CD4-positive, CD25-positive, alpha-beta regulatory T cell (primary cell): ENCODE measurements at regions not wholly inside any gene's neighbourhood (a gene's known extent, or its start where the extent isn't known, plus 50 kb on each side); places are given as distances from the start of the nearest gene placed in this dataset.

Source experiments
- ATAC-seq, 2 donors: fragments of 150-1000 bp; cut with Tn5 transposase; one replicate each; pipeline ENCODE4 v1.10.0; 2021; ENCODE audit warnings: low read depth in 2 of 2, moderate number of reproducible peaks in 2 of 2, moderate library complexity in 1 of 2
- DNase-seq, 3 donors: peaks; one replicate each; pipeline versions ENCODE4 v3.0.0 to v3.0.0-alpha.2; 2012 to 2022; ENCODE audit warnings: mixed read lengths in 1 of 3
- H3K27ac ChIP-seq: one replicate; pipeline ENCODE4 v1.7.0; 2013; ENCODE audit warnings: mild to moderate bottlenecking, low read length; ENCODE audit not compliant: insufficient read depth, poor library complexity, severe bottlenecking
- H3K27me3 ChIP-seq: one replicate; pipeline ENCODE4 v1.7.0; 2013; ENCODE audit warnings: low read length; ENCODE audit not compliant: control insufficient read depth, insufficient read depth
- H3K36me3 ChIP-seq: one replicate; pipeline ENCODE4 v1.7.0; 2013; ENCODE audit warnings: mild to moderate bottlenecking, low read length, moderate library complexity; ENCODE audit not compliant: control insufficient read depth, insufficient read depth
- H3K4me1 ChIP-seq: 2 replicates; pipeline ENCODE4 v1.7.0; 2013; ENCODE audit warnings: mild to moderate bottlenecking, low read length; ENCODE audit not compliant: insufficient read depth, control insufficient read depth, poor library complexity, severe bottlenecking
- H3K4me3 ChIP-seq: one replicate; pipeline ENCODE4 v1.7.0; 2013; ENCODE audit warnings: low read depth, mild to moderate bottlenecking, low read length, moderate library complexity
- H3K9me3 ChIP-seq, 2 experiments: 1 replicate in 1 of 2; 2 replicates in 1 of 2; pipeline ENCODE4 v1.7.0; 2013; ENCODE audit warnings: low read length in 2 of 2, mild to moderate bottlenecking in 1 of 2, moderate library complexity in 1 of 2; ENCODE audit not compliant: control insufficient read depth in 2 of 2
- H3K27ac Mint-ChIP-seq, 3 donors: one replicate each; pipeline ENCODE4 v1.8.0; 2020 to 2022; ENCODE audit warnings: mild to moderate bottlenecking in 3 of 3, mixed read lengths in 3 of 3, moderate library complexity in 2 of 3
- H3K27me3 Mint-ChIP-seq: one replicate; pipeline ENCODE4 v1.8.0; 2022; ENCODE audit warnings: mild to moderate bottlenecking, mixed read lengths
- H3K36me3 Mint-ChIP-seq: one replicate; pipeline ENCODE4 v1.8.0; 2020; ENCODE audit warnings: mixed read lengths
- H3K4me1 Mint-ChIP-seq, 4 donors: one replicate each; pipeline ENCODE4 v1.8.0; 2020 to 2022; ENCODE audit warnings: mixed read lengths in 4 of 4, mild to moderate bottlenecking in 1 of 4
- H3K4me3 Mint-ChIP-seq, 4 donors: one replicate each; pipeline ENCODE4 v1.8.0; 2020 to 2022; ENCODE audit warnings: mild to moderate bottlenecking in 4 of 4, mixed read lengths in 4 of 4, moderate library complexity in 3 of 4
- H3K9me3 Mint-ChIP-seq, 7 donors: one replicate each; pipeline ENCODE4 v1.8.0; 2020 to 2022; ENCODE audit warnings: mixed read lengths in 7 of 7, mild to moderate bottlenecking in 3 of 7, moderate library complexity in 2 of 7

DNA sequence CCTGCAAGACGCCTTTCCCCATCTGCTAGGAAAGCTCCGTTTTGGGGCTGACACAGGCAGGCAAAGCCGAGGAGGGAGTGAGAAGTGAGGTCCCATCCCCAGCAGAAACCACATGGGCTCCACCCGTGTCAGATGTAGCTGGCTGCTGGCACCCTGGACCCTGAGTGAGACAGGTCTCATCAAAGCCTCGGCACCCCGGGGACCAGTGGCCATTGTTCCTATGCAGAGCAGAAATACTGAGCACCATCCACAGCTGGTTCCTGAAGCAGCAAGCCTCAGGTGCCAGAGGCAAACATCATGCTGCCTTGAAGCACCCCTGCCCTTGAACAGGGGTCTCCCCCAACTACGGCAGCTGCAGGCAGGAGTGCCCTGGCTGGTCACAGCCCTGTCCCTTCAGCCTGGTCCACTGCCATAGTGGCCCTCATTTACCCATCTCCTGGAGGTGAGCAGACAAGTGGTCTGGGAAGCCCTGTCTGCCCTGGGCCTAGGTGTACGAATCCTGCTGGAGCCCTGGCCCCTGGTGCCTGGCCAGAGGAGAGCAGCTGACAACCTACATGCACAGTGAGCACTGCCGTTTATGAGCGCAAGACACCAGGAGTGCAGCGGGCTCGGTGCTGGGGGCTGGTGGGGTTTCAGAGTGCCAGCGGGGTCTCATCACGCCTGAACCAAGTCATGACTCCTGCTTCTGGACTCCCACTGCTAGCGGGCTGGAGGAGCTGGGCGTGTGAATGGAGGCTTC lies 289.8 kb upstream of the RTL1 start:
- no peak for DNase-seq
- no peak overlapping the region for H3K27ac ChIP-seq
- no peak overlapping the region for H3K4me3 ChIP-seq
- H3K4me1 ChIP-seq, result no peaks in the 10 kb centered on the region
- Mint-ChIP-seq H3K4me1 (no peaks in the 10 kb centered on the region), H3K36me3 (no peaks in the 10 kb centered on the region), H3K4me3 (no peak overlapping the region), H3K9me3 (peaks cover 0 to 2% (median 0%) of the 10 kb centered on the region in 7 donors), H3K27ac (no peak overlapping the region), H3K27me3 (peaks cover 4% of the 10 kb centered on the region)
- H3K36me3 ChIP-seq, result no peaks in the 10 kb centered on the region
- H3K9me3 ChIP-seq, result no peaks in the 10 kb centered on the region
- ATAC-seq, result no peak
- H3K27me3 ChIP-seq, result no peaks in the 10 kb centered on the region

DNA sequence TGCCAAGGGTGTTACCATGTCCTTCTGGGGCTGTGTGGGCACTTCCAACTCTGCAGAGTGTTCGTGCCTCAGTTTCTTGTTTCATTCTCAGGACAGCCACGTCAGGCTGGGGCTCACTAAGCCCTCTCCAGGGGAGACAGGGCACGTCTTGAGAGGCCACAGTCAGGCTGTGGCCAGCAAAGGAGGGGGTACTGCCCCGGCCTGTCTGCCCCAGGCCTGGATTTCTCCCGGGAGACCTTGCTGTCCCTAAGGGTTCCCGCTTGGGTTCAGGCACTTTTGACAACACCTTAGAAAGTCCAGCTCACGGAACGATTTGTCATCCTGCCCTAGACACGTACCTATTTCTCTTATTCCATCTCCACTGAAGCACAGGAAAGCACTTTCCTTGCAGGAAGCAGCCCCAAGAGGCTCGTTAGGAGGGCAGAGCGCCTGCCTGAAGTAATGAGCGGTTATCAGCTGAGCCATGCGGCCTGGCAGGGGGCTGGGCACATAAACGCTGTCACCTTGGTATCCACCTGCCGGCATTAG lies 290.4 kb upstream of the RTL1 start:
- Mint-ChIP-seq H3K36me3 (no peaks in the 10 kb centered on the region), H3K27ac (no peak overlapping the region), H3K27me3 (peaks cover 4% of the 10 kb centered on the region), H3K4me3 (no peak overlapping the region), H3K9me3 (peaks cover 0 to 2% (median 0%) of the 10 kb centered on the region in 7 donors), H3K4me1 (no peaks in the 10 kb centered on the region)
- no peak for ATAC-seq
- Histone ChIP-seq H3K9me3 (no peaks in the 10 kb centered on the region), H3K36me3 (no peaks in the 10 kb centered on the region), H3K4me3 (no peak overlapping the region), H3K27me3 (no peaks in the 10 kb centered on the region), H3K4me1 (no peaks in the 10 kb centered on the region), H3K27ac (no peak overlapping the region)
- no peak for DNase-seq

DNA sequence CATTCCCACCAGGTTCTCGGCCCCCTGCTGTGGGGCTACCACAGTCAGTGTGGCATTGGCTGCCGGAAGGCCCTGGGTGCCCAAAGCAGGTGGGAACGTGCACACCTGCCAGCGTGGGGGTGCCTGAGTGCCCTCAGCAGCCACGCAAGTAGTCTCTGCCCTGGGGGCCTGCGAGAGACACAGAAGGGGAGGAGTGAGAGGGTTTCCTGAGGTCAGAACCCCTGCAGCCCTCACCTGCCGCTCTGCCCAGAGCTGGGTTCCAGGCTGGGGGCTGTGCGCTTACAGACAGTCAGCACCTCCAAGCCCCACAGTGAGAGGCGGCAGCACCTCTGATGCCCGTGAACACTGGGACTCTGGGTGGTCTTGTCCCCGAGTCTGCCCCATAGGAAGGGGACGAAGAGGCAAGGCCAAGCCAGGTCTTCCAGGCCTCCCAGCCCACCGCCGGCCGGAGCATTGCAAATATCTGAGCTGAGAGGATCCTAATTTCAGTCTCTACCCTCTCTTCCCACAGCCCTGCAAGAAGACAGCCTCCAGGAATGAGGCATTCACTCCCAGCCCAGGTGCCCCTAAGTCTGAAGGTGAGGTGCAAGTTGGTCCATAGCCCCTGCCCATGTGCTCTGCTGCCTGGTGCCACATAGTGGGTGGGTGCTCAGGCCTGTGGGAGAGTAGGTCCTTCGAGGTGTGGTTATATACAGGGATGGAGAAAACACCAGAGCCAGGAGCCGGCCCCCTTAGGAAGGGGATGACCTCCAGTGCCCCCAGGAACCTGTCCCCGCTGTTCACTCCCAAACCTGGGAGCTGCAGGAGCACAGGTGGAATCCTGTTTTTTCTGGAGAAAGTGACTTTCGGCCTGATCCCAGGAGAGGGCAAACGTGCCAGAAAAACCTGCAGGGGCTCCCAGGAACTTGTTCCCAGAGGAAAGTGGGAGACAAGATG lies 291.1 kb upstream of the RTL1 start:
- peaks cover 4% of the 10 kb centered on the region for H3K27me3 Mint-ChIP-seq
- Histone ChIP-seq H3K4me1 (no peaks in the 10 kb centered on the region), H3K4me3 (no peak overlapping the region), H3K27me3 (no peaks in the 10 kb centered on the region), H3K36me3 (no peaks in the 10 kb centered on the region), H3K9me3 (no peaks in the 10 kb centered on the region), H3K27ac (no peak overlapping the region)
- ATAC-seq (no peak), DNase-seq (no peak)
- no peak overlapping the region for H3K27ac Mint-ChIP-seq
- H3K4me3 Mint-ChIP-seq, result no peak overlapping the region
- H3K9me3 Mint-ChIP-seq, result peaks cover 0 to 2% (median 0%) of the 10 kb centered on the region in 7 donors
- H3K36me3 Mint-ChIP-seq, result no peaks in the 10 kb centered on the region
- no peaks in the 10 kb centered on the region for H3K4me1 Mint-ChIP-seq

DNA sequence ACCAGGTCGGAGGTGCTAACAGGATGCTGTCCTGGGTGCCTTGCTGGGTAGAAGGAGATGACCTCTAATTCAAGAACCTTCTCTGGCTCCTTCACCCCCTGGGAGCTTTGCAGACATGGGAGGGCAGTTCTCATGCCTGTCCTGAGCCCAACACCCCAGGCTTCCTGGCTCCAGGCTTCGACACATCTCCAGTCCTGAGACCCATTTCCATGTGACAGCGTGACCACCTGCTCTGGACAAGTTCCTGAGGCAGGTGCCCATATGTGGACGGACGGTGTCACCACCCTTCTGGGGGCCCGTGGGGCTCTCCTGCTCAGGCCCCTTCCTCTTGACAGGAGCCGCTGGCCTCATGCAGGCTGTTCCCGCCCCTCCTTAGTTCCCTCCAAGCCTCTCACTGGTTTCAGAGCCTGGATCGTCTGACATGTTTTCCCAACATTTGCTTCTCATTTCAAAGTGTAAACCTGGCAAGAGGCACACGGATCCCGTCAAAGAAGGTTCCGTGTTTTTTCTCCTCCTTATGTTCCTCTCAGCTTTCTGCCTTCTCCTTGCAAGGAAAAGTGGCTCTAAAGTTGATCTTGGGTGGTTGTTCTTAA lies 291.9 kb upstream of the RTL1 start:
- Mint-ChIP-seq H3K4me1 (no peaks in the 10 kb centered on the region), H3K27ac (peak overlapping the region in 1 of 3 donors; percentile 8), H3K4me3 (no peak overlapping the region), H3K9me3 (peaks cover 0 to 2% (median 0%) of the 10 kb centered on the region in 7 donors), H3K27me3 (peaks cover 4% of the 10 kb centered on the region), H3K36me3 (no peaks in the 10 kb centered on the region)
- H3K4me1 ChIP-seq, result no peaks in the 10 kb centered on the region
- no peak overlapping the region for H3K27ac ChIP-seq
- DNase-seq (no peak), ATAC-seq (no peak)
- H3K9me3 ChIP-seq, result no peaks in the 10 kb centered on the region
- H3K27me3 ChIP-seq, result no peaks in the 10 kb centered on the region
- H3K4me3 ChIP-seq, result no peak overlapping the region
- H3K36me3 ChIP-seq, result no peaks in the 10 kb centered on the region

DNA sequence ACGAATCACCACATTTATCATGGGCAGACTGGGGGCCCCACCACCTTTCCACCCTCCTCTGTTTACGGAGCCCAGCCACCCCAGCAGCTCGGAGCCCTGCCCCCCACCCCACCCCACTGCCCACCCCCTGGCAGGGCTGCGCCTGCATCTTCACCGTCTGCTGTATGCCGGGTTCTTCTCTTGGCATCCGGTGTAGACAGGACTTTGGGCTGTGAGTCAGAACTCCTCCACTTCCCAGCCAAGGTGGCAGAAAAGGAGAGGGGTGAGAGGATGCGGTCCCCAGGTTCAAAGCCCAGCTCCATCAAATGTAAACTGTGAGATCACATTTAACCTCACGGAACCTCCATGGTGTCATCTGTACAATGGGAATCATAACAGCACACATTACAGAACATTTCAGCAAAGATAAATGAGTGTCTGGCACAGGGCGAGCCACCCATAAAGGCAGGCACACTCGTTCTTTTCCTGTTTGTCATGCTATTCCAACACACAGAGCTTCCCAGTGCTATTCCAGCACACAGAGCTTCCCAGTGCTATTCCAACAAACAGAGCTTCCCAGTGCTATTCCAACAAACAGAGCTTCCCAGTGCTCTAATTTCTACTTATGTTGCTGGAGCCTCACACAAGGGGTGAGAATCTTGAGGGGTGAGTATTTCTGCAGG lies 292.7 kb upstream of the RTL1 start:
- Mint-ChIP-seq H3K4me3 (no peak overlapping the region), H3K9me3 (peaks cover 0 to 2% (median 0%) of the 10 kb centered on the region in 7 donors), H3K4me1 (no peaks in the 10 kb centered on the region), H3K27me3 (peaks cover 4% of the 10 kb centered on the region), H3K27ac (no peak overlapping the region), H3K36me3 (no peaks in the 10 kb centered on the region)
- Histone ChIP-seq H3K9me3 (no peaks in the 10 kb centered on the region), H3K4me3 (no peak overlapping the region), H3K27ac (no peak overlapping the region), H3K36me3 (no peaks in the 10 kb centered on the region), H3K4me1 (no peaks in the 10 kb centered on the region), H3K27me3 (no peaks in the 10 kb centered on the region)
- no peak for ATAC-seq
- DNase-seq, result no peak

DNA sequence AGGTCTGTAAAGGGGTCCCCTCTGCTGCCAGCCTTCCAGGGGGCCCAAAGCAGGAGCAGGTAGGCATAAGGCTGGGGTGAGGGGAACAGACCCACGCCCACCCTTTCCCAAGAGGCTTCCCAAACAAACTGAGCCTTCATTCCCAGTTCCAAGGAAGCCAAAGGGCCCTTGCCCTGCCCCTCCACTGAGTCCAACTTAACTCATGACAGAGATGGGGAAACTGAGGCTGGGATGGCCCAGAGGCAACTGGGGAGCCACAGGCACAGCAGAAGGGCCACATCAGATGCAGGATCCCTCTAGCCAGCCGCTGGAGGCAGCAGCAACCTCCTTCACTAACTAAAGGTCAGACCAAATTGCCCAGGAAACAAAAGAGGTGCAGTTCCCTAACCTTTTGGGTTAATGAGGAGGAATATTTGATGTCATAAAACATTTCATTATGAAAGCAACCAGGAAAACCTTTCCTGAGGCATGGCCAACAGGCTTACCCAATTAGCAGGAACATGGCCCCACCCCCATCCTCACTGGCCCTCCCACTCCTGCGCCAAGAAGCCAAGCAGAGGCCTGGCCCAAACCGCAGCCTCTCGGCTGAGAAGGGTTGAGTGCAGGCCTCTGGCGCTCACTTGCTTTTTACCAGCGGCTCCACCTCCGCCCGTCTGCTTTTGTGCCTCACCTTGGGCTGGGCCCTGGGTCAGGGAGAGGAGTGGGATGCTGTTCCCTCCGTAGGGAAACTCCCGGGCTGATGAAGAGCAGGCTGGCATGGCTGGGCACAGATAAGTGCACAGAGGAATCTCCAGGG lies 293.5 kb upstream of the RTL1 start:
- DNase-seq (no peak), ATAC-seq (no peak)

More for the DNA sequence above, 293.5 kb upstream of the RTL1 start:
- H3K27ac ChIP-seq, result no peak overlapping the region
- H3K27me3 ChIP-seq, result no peaks in the 10 kb centered on the region
- Mint-ChIP-seq H3K9me3 (peaks cover 0 to 2% (median 0%) of the 10 kb centered on the region in 7 donors), H3K4me1 (no peaks in the 10 kb centered on the region), H3K27me3 (peaks cover 4% of the 10 kb centered on the region), H3K4me3 (no peak overlapping the region), H3K27ac (no peak overlapping the region), H3K36me3 (no peaks in the 10 kb centered on the region)
- no peaks in the 10 kb centered on the region for H3K4me1 ChIP-seq
- no peaks in the 10 kb centered on the region for H3K36me3 ChIP-seq
- no peaks in the 10 kb centered on the region for H3K9me3 ChIP-seq
- H3K4me3 ChIP-seq, result no peak overlapping the region
